MM.1S (cell line): ENCODE measurements at regions not wholly inside any gene's neighbourhood (a gene's known extent, or its start where the extent isn't known, plus 50 kb on each side); places are given as distances from the start of the nearest gene placed in this dataset.
A peak's percentile ranks its signal among the peaks of the same experiment; 100 is the strongest.

Experiments used
- DNase-seq: peaks from one replicate; pipeline ENCODE4 v3.0.0-alpha.2; 2015
- H2AFZ ChIP-seq: fragments of 300-600 bp; sonication (generic); 2 replicates; pipeline ENCODE4 v1.6.0; 2016; ENCODE audit warnings: antibody characterized with exemption, low read length
- H3F3A ChIP-seq: fragments of 300-600 bp; sonication (generic); 2 replicates; pipeline ENCODE4 v1.6.1; 2016; ENCODE audit warnings: mild to moderate bottlenecking, antibody characterized with exemption, low read length, moderate library complexity, mixed read lengths; ENCODE audit not compliant: insufficient read depth
- H3K27ac ChIP-seq: fragments of 300-600 bp; sonication (generic); 2 replicates; pipeline ENCODE4 v1.5.1; 2016; ENCODE audit warnings: mild to moderate bottlenecking, low read length
- H3K27me3 ChIP-seq: fragments of 300-600 bp; sonication (generic); replicated peaks from 2 replicates; pipeline ENCODE4 v1.6.0; 2016; ENCODE audit warnings: low read length; ENCODE audit not compliant: insufficient read depth
- H3K36me3 ChIP-seq: fragments of 300-600 bp; sonication (generic); replicated peaks from 2 replicates; pipeline ENCODE4 v1.6.1; 2016; ENCODE audit warnings: mild to moderate bottlenecking, low read length, mixed read lengths; ENCODE audit not compliant: insufficient read depth
- H3K4me1 ChIP-seq: fragments of 300-600 bp; sonication (generic); 2 replicates; pipeline ENCODE4 v1.6.1; 2016; ENCODE audit warnings: low read length, mixed read lengths
- H3K4me2 ChIP-seq: fragments of 300-600 bp; sonication (generic); 2 replicates; pipeline ENCODE4 v1.6.0; 2016; ENCODE audit warnings: low read depth, low read length
- H3K4me3 ChIP-seq: fragments of 300-600 bp; sonication (generic); 2 replicates; pipeline ENCODE4 v1.5.1; 2016; ENCODE audit warnings: low read length, mixed read lengths
- H3K79me2 ChIP-seq: fragments of 300-600 bp; sonication (generic); 2 replicates; pipeline ENCODE4 v1.6.1; 2016; ENCODE audit warnings: mixed run types, low read length, mixed read lengths
- H3K9ac ChIP-seq: fragments of 300-600 bp; sonication (generic); 2 replicates; pipeline ENCODE4 v1.6.1; 2016; ENCODE audit warnings: low read length, mixed read lengths
- H3K9me2 ChIP-seq: fragments of 300-600 bp; sonication (generic); replicated peaks from 2 replicates; pipeline ENCODE4 v1.6.1; 2016; ENCODE audit warnings: mild to moderate bottlenecking, low read length, mixed read lengths; ENCODE audit not compliant: insufficient read depth
- H3K9me3 ChIP-seq: fragments of 300-600 bp; sonication (generic); replicated peaks from 2 replicates; pipeline ENCODE4 v1.6.1; 2016; ENCODE audit warnings: mild to moderate bottlenecking, low read length, mixed read lengths; ENCODE audit not compliant: insufficient read depth
- H4K20me1 ChIP-seq: fragments of 300-600 bp; sonication (generic); 2 replicates; pipeline ENCODE4 v1.6.1; 2016; ENCODE audit warnings: mild to moderate bottlenecking, low read length, moderate library complexity, mixed read lengths; ENCODE audit not compliant: insufficient read depth
- CTCF ChIP-seq: fragments of 300-600 bp; sonication (generic); IDR thresholded peaks from 2 replicates; pipeline ENCODE4 v1.5.1; 2016; ENCODE audit warnings: antibody characterized with exemption, low read length, mixed read lengths
- EZH2 ChIP-seq: fragments of 300-600 bp; sonication (generic); optimal IDR thresholded peaks from 2 replicates; pipeline ENCODE3; 2017; ENCODE audit warnings: low read depth, mild to moderate bottlenecking, antibody characterized with exemption, low read length, mixed read lengths
- EZH2phosphoT487 ChIP-seq: fragments of 300-600 bp; sonication (generic); IDR thresholded peaks from 2 replicates; pipeline ENCODE4 v1.6.1; 2018; ENCODE audit warnings: antibody characterized with exemption, low read length

- Histone ChIP-seq H3K4me1 (peaks cover 16% of the 10 kb centered on the region), H3K79me2 (no peaks in the 10 kb centered on the region), H4K20me1 (no peaks in the 10 kb centered on the region), H3K27me3 (no peaks in the 10 kb centered on the region), H3K36me3 (no peaks in the 10 kb centered on the region), H3K9me2 (no peaks in the 10 kb centered on the region), H2AFZ (no peak overlapping the region), H3K9ac (no peak overlapping the region), H3F3A (no peaks in the 10 kb centered on the region), H3K4me3 (no peak overlapping the region), H3K9me3 (no peaks in the 10 kb centered on the region), H3K27ac (peak overlapping the region; percentile 43; the same call in 1 of the 2 replicates), H3K4me2 (no peak overlapping the region)
- TF ChIP-seq EZH2phosphoT487 (no peak), EZH2 (no peak), CTCF (no peak)
- DNase-seq = no peak
Observed at GRCh38 chr14:61102549-61103466, 121.8 kb downstream of the SLC38A6 start.
